Upper lobe of left lung (tissue), 6 donors: ENCODE measurements at regions not wholly inside any gene's neighbourhood (a gene's known extent, or its start where the extent isn't known, plus 50 kb on each side); places are given as distances from the start of the nearest gene placed in this dataset.

Experiments
- ATAC-seq, 2 donors: fragments of 200-7000 bp; cut with Tn5 transposase; one replicate each; pipeline ENCODE4 v1.9.1; 2022; ENCODE audit warnings: mild to moderate bottlenecking in 2 of 2, moderate library complexity in 2 of 2; ENCODE audit not compliant: low FRiP score in 2 of 2
- DNase-seq, 2 donors: peaks; one replicate each; pipeline ENCODE4 v3.0.0-alpha.2; 2019 to 2020
- H3K27ac ChIP-seq, 4 donors: fragments of 200-600 bp; sonication (generic); one replicate each; pipeline ENCODE4 v1.5.1; 2016 to 2019
- H3K27me3 ChIP-seq, 4 donors: fragments of 200-600 bp; sonication (generic); one replicate each; pipeline ENCODE4 v1.5.1; 2017 to 2019
- H3K36me3 ChIP-seq, 4 donors: fragments of 200-600 bp; sonication (generic); one replicate each; pipeline ENCODE4 v1.5.1; 2016 to 2019
- H3K4me1 ChIP-seq, 4 donors: fragments of 200-600 bp; sonication (generic); one replicate each; pipeline ENCODE4 v1.5.1; 2018 to 2019
- H3K4me3 ChIP-seq, 4 donors: fragments of 200-600 bp; sonication (generic); one replicate each; pipeline ENCODE4 v1.5.1; 2017 to 2019; ENCODE audit warnings: mild to moderate bottlenecking in 2 of 4, moderate library complexity in 1 of 4
- H3K9me3 ChIP-seq, 4 donors: fragments of 200-600 bp; sonication (generic); one replicate each; pipeline ENCODE4 v1.5.1; 2018 to 2019
- EP300 ChIP-seq, 4 donors: sonication (generic); formaldehyde crosslinking; IDR thresholded peaks; one replicate each; pipeline ENCODE4 v1.5.1; 2017; ENCODE audit warnings: antibody characterized with exemption in 4 of 4, control low read depth in 2 of 4
- POLR2A ChIP-seq, 4 donors: fragments of 450-650 bp; IDR thresholded peaks; one replicate each; pipeline ENCODE4 v1.5.1; 2016 to 2017; ENCODE audit warnings: antibody characterized with exemption in 4 of 4, mild to moderate bottlenecking in 2 of 4
- POLR2AphosphoS5 ChIP-seq, 2 donors: sonication (generic); formaldehyde crosslinking; IDR thresholded peaks; one replicate each; pipeline ENCODE4 v1.5.1; 2017; ENCODE audit warnings: antibody characterized with exemption in 2 of 2
- WGBS, 2 donors: methylation state at CpG; one replicate each; pipeline ENCODE4 v1.1.5; 2017 to 2018; 5-methylcytosine and 5-hydroxymethylcytosine counted together
- TF ChIP-seq, protein P1 (sequence below), 6 experiments: fragments of 450-650 bp in 4 of 6; fragments of 200-600 bp in 2 of 6; sonication (generic) in 2 of 6; IDR thresholded peaks; one replicate each; pipeline ENCODE4 v1.5.1; 2016 to 2019; ENCODE audit warnings: antibody characterized with exemption in 6 of 6
- donor health status: DM: no; HTN: no; CAD: no; lungs with moderate emphysema.
- donor health status: DM: no; HTN: yes; CAD: no; lungs with severe emphysema.

GRCh38 chr15:38038659-38039442, 104.4 kb downstream of the TMCO5A start:
- Histone ChIP-seq H3K36me3 (no peaks in the 10 kb centered on the region), H3K4me1 (peaks cover 3 to 14% (median 13%) of the 10 kb centered on the region in 4 donors), H3K27me3 (no peaks in the 10 kb centered on the region), H3K27ac (no peak overlapping the region), H3K4me3 (no peak overlapping the region), H3K9me3 (no peaks in the 10 kb centered on the region)
- ATAC-seq = no peak
- TF ChIP-seq EP300 (IDR thresholded peaks at IDR 0.05) (no peak), POLR2A (IDR thresholded peaks at IDR 0.05) (no peak), POLR2AphosphoS5 (IDR thresholded peaks at IDR 0.05) (no peak)
- TF ChIP-seq, protein P1, sequence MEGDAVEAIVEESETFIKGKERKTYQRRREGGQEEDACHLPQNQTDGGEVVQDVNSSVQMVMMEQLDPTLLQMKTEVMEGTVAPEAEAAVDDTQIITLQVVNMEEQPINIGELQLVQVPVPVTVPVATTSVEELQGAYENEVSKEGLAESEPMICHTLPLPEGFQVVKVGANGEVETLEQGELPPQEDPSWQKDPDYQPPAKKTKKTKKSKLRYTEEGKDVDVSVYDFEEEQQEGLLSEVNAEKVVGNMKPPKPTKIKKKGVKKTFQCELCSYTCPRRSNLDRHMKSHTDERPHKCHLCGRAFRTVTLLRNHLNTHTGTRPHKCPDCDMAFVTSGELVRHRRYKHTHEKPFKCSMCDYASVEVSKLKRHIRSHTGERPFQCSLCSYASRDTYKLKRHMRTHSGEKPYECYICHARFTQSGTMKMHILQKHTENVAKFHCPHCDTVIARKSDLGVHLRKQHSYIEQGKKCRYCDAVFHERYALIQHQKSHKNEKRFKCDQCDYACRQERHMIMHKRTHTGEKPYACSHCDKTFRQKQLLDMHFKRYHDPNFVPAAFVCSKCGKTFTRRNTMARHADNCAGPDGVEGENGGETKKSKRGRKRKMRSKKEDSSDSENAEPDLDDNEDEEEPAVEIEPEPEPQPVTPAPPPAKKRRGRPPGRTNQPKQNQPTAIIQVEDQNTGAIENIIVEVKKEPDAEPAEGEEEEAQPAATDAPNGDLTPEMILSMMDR (IDR thresholded peaks at IDR 0.05) = no peak
- no peak for DNase-seq
- WGBS, 2 donors = 75 to 90% methylated on average over 4 of the region's 4 CpGs

DNA sequence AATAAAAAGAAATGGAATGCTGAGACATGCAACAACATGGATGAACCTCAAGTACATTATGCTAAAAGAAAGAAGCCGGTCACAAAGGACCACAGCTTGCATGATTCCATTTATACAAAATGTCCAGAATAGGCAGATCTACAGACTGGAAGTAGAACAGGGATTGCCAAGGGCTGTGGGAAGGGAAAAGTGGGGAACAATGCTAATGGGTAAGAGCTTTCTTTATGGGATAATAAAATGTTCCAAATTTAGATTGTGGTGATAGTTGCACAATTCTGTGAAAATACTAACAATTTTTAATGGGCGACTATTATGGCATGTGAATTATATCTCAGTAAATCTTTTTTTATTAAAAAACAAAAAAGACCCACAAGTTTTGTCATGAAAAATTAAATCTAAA, 106.2 kb downstream of the TMCO5A start:
- Histone ChIP-seq H3K9me3 (no peaks in the 10 kb centered on the region), H3K27me3 (no peaks in the 10 kb centered on the region), H3K4me3 (no peak overlapping the region), H3K4me1 (peaks cover 3 to 14% (median 13%) of the 10 kb centered on the region in 4 donors), H3K36me3 (no peaks in the 10 kb centered on the region), H3K27ac (no peak overlapping the region)
- ATAC-seq = no peak
- WGBS, 2 donors = 92% methylated on average over 2 of the region's 2 CpGs
- no peak for DNase-seq
- TF ChIP-seq EP300 (IDR thresholded peaks at IDR 0.05) = no peak
- TF ChIP-seq, protein P1 (IDR thresholded peaks at IDR 0.05) = no peak
- no peak for TF ChIP-seq POLR2AphosphoS5 (IDR thresholded peaks at IDR 0.05)
- no peak for TF ChIP-seq POLR2A (IDR thresholded peaks at IDR 0.05)

DNA sequence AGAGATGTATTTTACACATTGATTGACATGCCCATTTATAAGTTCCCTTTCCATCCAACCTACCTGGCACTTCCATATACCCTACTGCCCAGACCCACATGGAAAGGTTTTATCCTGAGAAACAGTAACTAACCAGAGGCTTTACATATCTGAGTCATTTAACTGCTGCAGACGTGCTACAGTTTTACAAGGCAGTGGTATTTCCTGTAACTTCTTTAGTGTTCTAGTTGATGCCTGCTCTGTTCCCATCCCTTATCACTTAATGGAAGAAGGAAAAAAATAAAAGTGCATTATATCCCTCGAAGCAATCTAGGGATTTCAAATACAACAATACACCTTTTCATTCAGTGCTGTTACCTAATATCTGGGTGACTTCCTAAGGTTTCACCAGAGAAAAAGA, 107.1 kb downstream of the TMCO5A start:
- H3K27me3 ChIP-seq = no peaks in the 10 kb centered on the region
- H3K9me3 ChIP-seq = no peaks in the 10 kb centered on the region
- no peaks in the 10 kb centered on the region for H3K36me3 ChIP-seq
- TF ChIP-seq POLR2AphosphoS5 (IDR thresholded peaks at IDR 0.05) = no peak
- no peak for ATAC-seq
- H3K27ac ChIP-seq = no peak overlapping the region
- peaks cover 3 to 14% (median 13%) of the 10 kb centered on the region in 4 donors for H3K4me1 ChIP-seq
- no peak overlapping the region for H3K4me3 ChIP-seq
- WGBS, 2 donors = 46 to 49% methylated on average over 2 of the region's 2 CpGs
- no peak for DNase-seq

DNA sequence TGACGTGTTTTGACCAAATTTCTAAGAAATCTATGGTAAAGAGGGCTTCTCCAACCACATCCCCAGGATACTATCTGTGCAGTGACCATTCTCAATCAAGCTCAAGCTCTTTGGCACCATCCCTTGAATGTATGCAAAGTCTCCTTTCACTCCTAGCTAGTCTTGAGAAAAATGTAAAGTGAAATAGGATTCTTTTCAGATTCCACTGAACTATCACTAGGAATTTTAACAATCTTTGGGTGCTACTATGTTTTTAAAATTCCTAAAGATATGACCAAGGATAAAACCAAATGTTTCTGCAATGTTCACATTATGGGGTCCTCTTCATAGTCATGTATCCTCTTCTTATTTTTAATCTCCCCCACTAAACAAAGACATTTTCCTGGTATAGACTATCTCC, 107.8 kb downstream of the TMCO5A start:
- no peak for DNase-seq
- Histone ChIP-seq H3K27me3 (no peaks in the 10 kb centered on the region), H3K27ac (peak overlapping the region in 3 of 4 donors; percentile 63 to 65 (median 64)), H3K9me3 (no peaks in the 10 kb centered on the region), H3K36me3 (no peaks in the 10 kb centered on the region), H3K4me1 (peaks cover 3 to 14% (median 13%) of the 10 kb centered on the region in 4 donors), H3K4me3 (no peak overlapping the region)
- TF ChIP-seq EP300 (IDR thresholded peaks at IDR 0.05) = no peak
- TF ChIP-seq, protein P1 (IDR thresholded peaks at IDR 0.05) = no peak
- TF ChIP-seq POLR2AphosphoS5 (IDR thresholded peaks at IDR 0.05) = no peak
- TF ChIP-seq POLR2A (IDR thresholded peaks at IDR 0.05) = no peak
- no peak for ATAC-seq
- WGBS, 2 donors = 73 to 74% methylated on average over 1 of the region's 1 CpG

DNA sequence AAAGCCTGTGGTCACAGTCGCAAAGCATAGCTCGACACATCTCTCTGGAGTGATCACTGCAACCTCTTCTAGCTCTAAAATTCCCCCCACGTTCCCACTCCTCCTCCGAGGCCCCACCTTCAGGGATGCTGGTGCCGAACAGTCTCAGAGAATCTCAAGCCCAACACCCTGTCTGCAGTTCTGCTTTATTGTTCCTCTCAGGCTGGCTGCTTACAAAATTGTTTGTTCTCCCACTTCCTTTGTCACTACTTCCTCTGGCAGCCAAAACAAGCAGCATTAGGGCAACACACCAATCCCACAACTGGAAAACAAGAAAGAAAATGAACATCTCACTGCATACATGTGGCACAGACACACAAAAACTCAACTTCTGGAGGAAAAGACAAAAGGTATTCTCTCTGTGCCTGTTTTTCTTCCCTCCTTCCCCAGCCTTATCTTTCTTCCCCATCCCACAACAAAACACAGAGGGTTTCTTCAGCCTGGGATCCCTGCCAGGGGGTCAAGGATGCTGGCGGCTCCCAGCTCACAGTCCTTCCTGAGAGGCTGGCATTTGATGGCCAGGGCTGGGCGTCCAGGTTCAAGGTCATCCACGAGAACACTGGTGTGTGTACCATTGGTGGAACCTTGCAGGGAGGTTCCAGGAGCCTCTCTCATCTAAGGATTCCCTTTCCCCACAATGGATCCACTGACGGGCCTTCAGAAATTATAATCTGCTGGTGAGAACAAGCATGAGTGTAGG, 108.4 kb downstream of the TMCO5A start:
- WGBS, 2 donors = 40 to 55% methylated on average over 9 of the region's 9 CpGs
- DNase-seq (peak in 1 of 2 donors; percentile 23), ATAC-seq (peak in 1 of 2 donors; percentile 83)
- peaks cover 3 to 14% (median 13%) of the 10 kb centered on the region in 4 donors for H3K4me1 ChIP-seq
- H3K4me3 ChIP-seq = no peak overlapping the region
- H3K27me3 ChIP-seq = no peaks in the 10 kb centered on the region
- H3K9me3 ChIP-seq = no peaks in the 10 kb centered on the region
- H3K36me3 ChIP-seq = no peaks in the 10 kb centered on the region
- TF ChIP-seq, protein P1 (IDR thresholded peaks at IDR 0.05) = no peak
- peak in 1 of 4 donors; percentile 8 for TF ChIP-seq POLR2A (IDR thresholded peaks at IDR 0.05)
- peak overlapping the region; percentile 46 to 65 (median 64) for H3K27ac ChIP-seq
